Spleen (tissue), 11 donors: ENCODE measurements at regions not wholly inside any gene's neighbourhood (a gene's known extent, or its start where the extent isn't known, plus 50 kb on each side); places are given as distances from the start of the nearest gene placed in this dataset.

Source experiments
- DNase-seq: peaks from one replicate; pipeline ENCODE4 v3.0.0-alpha.2; 2020
- H3K27ac ChIP-seq, 8 donors: fragments of 200-600 bp; sonication (generic) in 7 of 8; 1 replicate in 4 of 8; 2 replicates in 4 of 8; pipeline versions ENCODE4 v1.5.0 to v1.8.0; 2016 to 2021; ENCODE audit warnings: inconsistent platforms in 4 of 8, mild to moderate bottlenecking in 4 of 8, moderate library complexity in 1 of 8
- H3K27me3 ChIP-seq, 7 donors: fragments of 200-600 bp; sonication (generic) in 6 of 7; replicated peaks in 1 of 7; 1 replicate in 4 of 7; 2 replicates in 3 of 7; pipeline versions ENCODE4 v1.5.0 to v1.8.0; 2016 to 2021; ENCODE audit warnings: inconsistent platforms in 3 of 7, mild to moderate bottlenecking in 1 of 7
- H3K36me3 ChIP-seq, 6 donors: fragments of 200-600 bp; sonication (generic) in 5 of 6; 1 replicate in 4 of 6; 2 replicates in 2 of 6; pipeline versions ENCODE4 v1.5.0 to v1.8.0; 2016 to 2021; ENCODE audit warnings: inconsistent platforms in 2 of 6
- H3K4me1 ChIP-seq, 6 donors: fragments of 200-600 bp; sonication (generic) in 5 of 6; 1 replicate in 3 of 6; 2 replicates in 3 of 6; pipeline versions ENCODE4 v1.5.0 to v1.8.0; 2016 to 2021; ENCODE audit warnings: inconsistent platforms in 3 of 6
- H3K4me3 ChIP-seq, 8 donors: fragments of 200-600 bp; sonication (generic) in 7 of 8; 1 replicate in 4 of 8; 2 replicates in 4 of 8; pipeline versions ENCODE4 v1.5.0 to v1.8.0; 2016 to 2021; ENCODE audit warnings: inconsistent platforms in 4 of 8, mild to moderate bottlenecking in 4 of 8, moderate library complexity in 2 of 8
- H3K9me3 ChIP-seq, 8 donors: fragments of 200-600 bp; sonication (generic) in 7 of 8; 1 replicate in 4 of 8; 2 replicates in 4 of 8; pipeline versions ENCODE4 v1.5.0 to v1.8.0; 2016 to 2021; ENCODE audit warnings: inconsistent platforms in 4 of 8
- CTCF ChIP-seq, 11 experiments: fragments of 200-600 bp in 7 of 11; fragments of 450-650 bp in 4 of 11; sonication (generic) in 4 of 11; IDR thresholded peaks in 8 of 11; conservative IDR thresholded peaks in 3 of 11; 1 replicate in 7 of 11; 2 replicates in 4 of 11; pipeline versions ENCODE4 v1.4.0 to v1.8.0; 2016 to 2021; ENCODE audit warnings: antibody characterized with exemption in 11 of 11, inconsistent platforms in 4 of 11, mild to moderate bottlenecking in 1 of 11
- POLR2A ChIP-seq, 3 donors: fragments of 450-650 bp; IDR thresholded peaks; one replicate each; pipeline ENCODE4 v1.5.1; 2017; ENCODE audit warnings: antibody characterized with exemption in 3 of 3, mild to moderate bottlenecking in 1 of 3
- POLR2AphosphoS5 ChIP-seq, 3 donors: sonication (generic); formaldehyde crosslinking; IDR thresholded peaks; one replicate each; pipeline ENCODE4 v1.5.1; 2017; ENCODE audit warnings: antibody characterized with exemption in 3 of 3
- WGBS, 5 donors: extraction: QIAGEN DNeasy Blood & Tissue Kit in 3 of 5; methylation state at CpG; one replicate each; pipeline versions ENCODE4 v1.1.5 to v1.1.7; 2013 to 2018; 5-methylcytosine and 5-hydroxymethylcytosine counted together
- intact Hi-C: fragments of 100-400 bp; cut with DNase I; formaldehyde crosslinking; loops from one replicate; pipeline ENCODE4 v1.15.0; 2023; ENCODE audit warnings: low total_unique reads
- donor health status: healthy with polysubstance abuse.
- donor health status: DM: no; HTN: no; CAD: no; lungs with moderate emphysema.
- donor health status: DM: no; HTN: no; CAD: no.
- donor health status: Bipolar disorder and iron deficiency.
- donor health status: healthy.
- donor health status: DM: no; HTN: no; CAD: no.
- donor health status: DM: yes; HTN: yes; CAD: no.

DNA sequence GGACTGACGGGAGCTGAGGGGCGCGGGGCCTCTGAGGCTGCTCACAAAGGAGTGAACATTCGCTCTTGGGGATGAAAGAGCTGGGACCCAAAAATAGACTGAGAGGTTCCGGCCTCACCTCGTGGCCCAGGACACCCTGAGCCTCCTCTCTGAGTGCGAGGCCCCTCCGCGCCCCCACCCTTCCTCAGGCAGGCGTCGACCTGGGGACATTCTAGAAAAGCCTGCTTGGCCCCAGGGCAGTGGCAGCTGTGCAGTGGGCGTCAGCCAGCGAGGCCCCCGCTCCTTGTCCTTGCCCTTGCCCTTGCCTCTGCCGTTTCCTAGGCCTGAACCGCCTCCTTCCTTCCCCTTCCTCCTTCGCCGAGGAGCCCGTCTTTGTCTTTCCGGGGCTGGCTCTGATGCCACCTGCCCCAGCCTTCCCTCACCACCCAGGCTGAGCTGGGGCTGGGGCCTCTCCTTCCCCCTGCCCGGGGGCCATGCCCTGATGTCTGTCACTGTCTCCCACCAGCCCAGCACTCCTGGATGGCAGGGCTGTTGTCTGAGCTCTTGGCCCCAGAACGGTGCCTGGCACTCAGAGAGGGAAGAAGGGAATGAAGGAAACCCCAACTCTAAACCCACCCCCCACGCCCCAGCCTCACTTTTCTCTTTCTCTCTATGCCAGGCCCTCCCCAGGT lies 208.2 kb upstream of the RTL1 start:
- Histone ChIP-seq H3K4me3 (no peak overlapping the region), H3K9me3 (peaks cover 0 to 8% (median 0%) of the 10 kb centered on the region in 8 donors), H3K36me3 (no peaks in the 10 kb centered on the region), H3K27ac (no peak overlapping the region), H3K4me1 (peaks cover 0 to 7% (median 0%) of the 10 kb centered on the region in 6 donors), H3K27me3 (no peaks in the 10 kb centered on the region)
- TF ChIP-seq POLR2AphosphoS5 (IDR thresholded peaks at IDR 0.05), result no peak
- TF ChIP-seq CTCF (IDR thresholded peaks at IDR 0.05 in 8 of 11, conservative IDR thresholded peaks at IDR 0.05 in 3 of 11), result no peak
- no peak for TF ChIP-seq POLR2A (IDR thresholded peaks at IDR 0.05)
- intact Hi-C loops, result no loop called here
- DNase-seq, result peak; percentile 58
- 38 to 53% (median 48%) methylated on average over 17 to 23 of the region's 23 CpGs for WGBS, 5 donors

DNA sequence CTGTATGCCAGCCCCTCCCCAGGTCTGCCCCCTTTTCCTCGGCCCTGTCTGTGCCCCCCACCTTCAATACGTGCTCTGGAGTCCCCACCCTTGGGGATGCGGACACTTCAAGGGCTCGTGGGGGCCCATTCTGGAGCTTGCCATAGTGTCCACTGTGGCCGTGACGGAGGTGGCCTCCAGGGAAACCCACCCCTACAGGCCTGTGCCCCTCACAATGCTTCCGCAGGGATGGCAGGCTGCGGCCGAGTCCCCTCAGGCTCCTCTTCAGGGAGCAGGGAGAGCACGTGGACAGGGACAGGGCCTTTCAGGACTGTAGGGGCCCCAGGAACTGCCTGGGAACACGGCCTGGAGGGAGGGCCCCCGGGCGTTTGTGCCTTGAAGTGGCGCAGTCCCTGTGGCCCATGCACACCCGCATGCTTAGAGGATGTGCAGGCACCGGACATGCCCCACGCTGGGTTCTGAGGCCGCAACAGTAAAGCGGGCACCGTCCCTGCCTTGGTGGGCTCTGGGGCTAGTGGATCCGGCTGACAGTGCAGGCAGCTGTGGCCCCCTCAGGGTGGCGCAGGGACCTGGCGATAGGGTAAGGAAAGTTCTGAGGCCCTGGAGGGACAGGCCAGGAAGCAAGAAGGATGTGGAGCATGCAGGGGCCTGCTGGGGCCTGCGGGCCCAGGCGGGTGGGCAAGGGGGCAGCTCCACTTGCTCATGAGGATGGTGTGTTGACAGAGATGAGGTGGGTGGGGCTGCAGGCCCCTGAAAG lies 209.0 kb upstream of the RTL1 start:
- no peaks in the 10 kb centered on the region for H3K27me3 ChIP-seq
- peaks cover 0 to 1% (median 0%) of the 10 kb centered on the region in 8 donors for H3K9me3 ChIP-seq
- no peak for TF ChIP-seq POLR2A (IDR thresholded peaks at IDR 0.05)
- TF ChIP-seq CTCF (IDR thresholded peaks at IDR 0.05 in 8 of 11, conservative IDR thresholded peaks at IDR 0.05 in 3 of 11), result no peak
- TF ChIP-seq POLR2AphosphoS5 (IDR thresholded peaks at IDR 0.05), result no peak
- no peaks in the 10 kb centered on the region for H3K36me3 ChIP-seq
- intact Hi-C loops, result no loop called here
- no peak overlapping the region for H3K4me3 ChIP-seq
- H3K4me1 ChIP-seq, result peaks cover 0 to 7% (median 0%) of the 10 kb centered on the region in 6 donors
- peak; percentile 70 for DNase-seq
- H3K27ac ChIP-seq, result no peak overlapping the region
- 78 to 90% (median 87%) methylated on average over 10 to 25 of the region's 25 CpGs for WGBS, 5 donors

- H3K27me3 ChIP-seq, result no peaks in the 10 kb centered on the region
- no peaks in the 10 kb centered on the region for H3K36me3 ChIP-seq
- H3K9me3 ChIP-seq, result no peaks in the 10 kb centered on the region
- H3K27ac ChIP-seq, result no peak overlapping the region
- H3K4me3 ChIP-seq, result no peak overlapping the region
- intact Hi-C loops, result no loop called here
- 86 to 93% (median 92%) methylated on average over 6 to 9 of the region's 9 CpGs for WGBS, 5 donors
- TF ChIP-seq CTCF (IDR thresholded peaks at IDR 0.05 in 8 of 11, conservative IDR thresholded peaks at IDR 0.05 in 3 of 11) (no peak), POLR2AphosphoS5 (IDR thresholded peaks at IDR 0.05) (no peak), POLR2A (IDR thresholded peaks at IDR 0.05) (no peak)
- peaks cover 0 to 7% (median 0%) of the 10 kb centered on the region in 6 donors for H3K4me1 ChIP-seq
- no peak for DNase-seq
These were observed 209.6 kb upstream of the RTL1 start for GRCh38 chr14:101113108-101113612.
